A673 (cell line): ENCODE measurements at regions not wholly inside any gene's neighbourhood (a gene's known extent, or its start where the extent isn't known, plus 50 kb on each side); places are given as distances from the start of the nearest gene placed in this dataset.

Source experiments
- BruUV-seq: library from RNA; stranded (reverse); fragments of 400-500 nt; replicated peaks from 2 replicates; lab custom pipeline; 2021; lab: Mats Ljungman, UMichigan
- CTCF ChIA-PET: fragments of 300-600 bp; sonication (Branson Sonifier 250); formaldehyde crosslinking; loops from one replicate; lab custom pipeline; 2022; ENCODE audit warnings: antibody characterized with exemption; lab: Charles Lee
- POLR2A ChIA-PET: fragments of 300-600 bp; sonication (Branson Sonifier 250); formaldehyde crosslinking; loops from one replicate; lab custom pipeline; 2022; ENCODE audit warnings: antibody characterized with exemption; ENCODE audit not compliant: low non-redundant PET; lab: Charles Lee
- DNase-seq: peaks from one replicate; pipeline ENCODE4 v3.0.0-alpha.2; 2015; ENCODE audit warnings: low spot score
- H3K27ac ChIP-seq: fragments of 200-600 bp; sonication (generic); 2 replicates; pipeline ENCODE4 v1.5.1; 2016; ENCODE audit warnings: mixed run types, low read depth, mild to moderate bottlenecking, mixed read lengths, antibody characterized with exemption, low read length; ENCODE audit not compliant: poor library complexity, severe bottlenecking
- H3K27me3 ChIP-seq: fragments of 200-600 bp; sonication (generic); replicated peaks from 2 replicates; pipeline ENCODE4 v1.6.1; 2017; ENCODE audit warnings: mixed run types, low read depth, mild to moderate bottlenecking, mixed read lengths, antibody characterized with exemption, low read length; ENCODE audit not compliant: insufficient read depth, poor library complexity
- H3K36me3 ChIP-seq: fragments of 200-600 bp; sonication (generic); 2 replicates; pipeline ENCODE4 v1.6.1; 2016; ENCODE audit warnings: mixed run types, mild to moderate bottlenecking, mixed read lengths, antibody characterized with exemption, low read length; ENCODE audit not compliant: insufficient read depth, poor library complexity, severe bottlenecking
- H3K4me1 ChIP-seq: fragments of 200-600 bp; sonication (generic); 2 replicates; pipeline ENCODE4 v1.6.1; 2017; ENCODE audit warnings: mixed run types, mild to moderate bottlenecking, mixed read lengths, antibody characterized with exemption, low read length; ENCODE audit not compliant: insufficient read depth, poor library complexity, severe bottlenecking
- H3K4me3 ChIP-seq: fragments of 200-600 bp; sonication (generic); 2 replicates; pipeline ENCODE4 v1.5.1; 2016; ENCODE audit warnings: low read depth, mixed run types, mild to moderate bottlenecking, mixed read lengths, low read length; ENCODE audit not compliant: poor library complexity, severe bottlenecking
- H3K9me3 ChIP-seq: fragments of 200-600 bp; sonication (generic); 2 replicates; pipeline ENCODE4 v1.6.1; 2016; ENCODE audit warnings: mixed run types, low read depth, mild to moderate bottlenecking, mixed read lengths, antibody characterized with exemption, low read length; ENCODE audit not compliant: poor library complexity, severe bottlenecking
- CTCF ChIP-seq: fragments of 300-800, 200-600 bp; sonication (generic); conservative IDR thresholded peaks from 2 replicates; pipeline ENCODE4 v1.5.1; 2017; ENCODE audit warnings: low read depth, mild to moderate bottlenecking, antibody characterized with exemption, low read length, moderate library complexity, mixed read lengths
- EZH2 ChIP-seq: fragments of 200-600 bp; sonication (generic); IDR thresholded peaks from 2 replicates; pipeline ENCODE4 v1.6.1; 2017; ENCODE audit warnings: borderline replicate concordance, low read depth, mild to moderate bottlenecking, mixed read lengths, antibody characterized with exemption, low read length; ENCODE audit not compliant: poor library complexity, severe bottlenecking
- intact Hi-C: fragments of 100-400 bp; cut with micrococcal nuclease; formaldehyde crosslinking; loops from one replicate; pipeline ENCODE4 v1.10.0; 2022; ENCODE audit not compliant: unreplicated experiment

- ChIA-PET POLR2A (no interaction called here), CTCF (no interaction called here)
- H3K9me3 ChIP-seq = no peaks in the 10 kb centered on the region
- H3K4me3 ChIP-seq = no peak overlapping the region
- DNase-seq = no peak
- intact Hi-C loops = no loop called here
- BruUV-seq = no TSS peak
- no peaks in the 10 kb centered on the region for H3K4me1 ChIP-seq
- H3K36me3 ChIP-seq = no peaks in the 10 kb centered on the region
- no peak overlapping the region for H3K27ac ChIP-seq
- H3K27me3 ChIP-seq = no peaks in the 10 kb centered on the region
- no peak for TF ChIP-seq CTCF
- no peak for TF ChIP-seq EZH2
Measured at GRCh38 chr2:181836583-181836982, 54.9 kb upstream of the ITPRID2 start.

GRCh38 chr2:181837563-181837962 is 54.0 kb upstream of the ITPRID2 start:
- Histone ChIP-seq H3K36me3 (no peaks in the 10 kb centered on the region), H3K27me3 (no peaks in the 10 kb centered on the region), H3K4me1 (no peaks in the 10 kb centered on the region), H3K4me3 (no peak overlapping the region), H3K27ac (no peak overlapping the region), H3K9me3 (no peaks in the 10 kb centered on the region)
- POLR2A ChIA-PET = no interaction called here
- BruUV-seq = no TSS peak
- intact Hi-C loops = no loop called here
- CTCF ChIA-PET = no interaction called here
- no peak for TF ChIP-seq CTCF
- TF ChIP-seq EZH2 = no peak
- no peak for DNase-seq

- H3K27ac ChIP-seq = no peak overlapping the region
- BruUV-seq = no TSS peak
- TF ChIP-seq CTCF (no peak), EZH2 (no peak)
- no peaks in the 10 kb centered on the region for H3K27me3 ChIP-seq
- ChIA-PET CTCF (no interaction called here), POLR2A (no interaction called here)
- H3K9me3 ChIP-seq = no peaks in the 10 kb centered on the region
- H3K36me3 ChIP-seq = no peaks in the 10 kb centered on the region
- DNase-seq = no peak
- H3K4me1 ChIP-seq = no peaks in the 10 kb centered on the region
- intact Hi-C loops = no loop called here
- no peak overlapping the region for H3K4me3 ChIP-seq
Measured at GRCh38 chr2:181839811-181840210, 51.7 kb upstream of the ITPRID2 start.
